Neural cell (in vitro differentiated cells): ENCODE measurements at regions not wholly inside any gene's neighbourhood (a gene's known extent, or its start where the extent isn't known, plus 50 kb on each side); places are given as distances from the start of the nearest gene placed in this dataset.

Experiments used
- CTCF ChIP-seq: fragments of 450-650 bp; IDR thresholded peaks from 2 replicates; pipeline ENCODE4 v1.5.1; 2014; ENCODE audit warnings: antibody characterized with exemption, mild to moderate bottlenecking, moderate library complexity; ENCODE audit not compliant: poor library complexity, severe bottlenecking
- EP300 ChIP-seq: fragments of 450-650 bp; conservative IDR thresholded peaks from 2 replicates; pipeline ENCODE4 v1.6.1; 2014; ENCODE audit warnings: antibody characterized with exemption, mild to moderate bottlenecking, moderate library complexity; ENCODE audit not compliant: poor library complexity, severe bottlenecking

GRCh38 chr16:77511053-77511452, 76.2 kb upstream of the ADAMTS18 start:
- TF ChIP-seq CTCF (no peak), EP300 (no peak)
